ENCODE measurements at regions not wholly inside any gene's neighbourhood (a gene's known extent, or its start where the extent isn't known, plus 50 kb on each side); places are given as distances from the start of the nearest gene placed in this dataset.

DNA sequence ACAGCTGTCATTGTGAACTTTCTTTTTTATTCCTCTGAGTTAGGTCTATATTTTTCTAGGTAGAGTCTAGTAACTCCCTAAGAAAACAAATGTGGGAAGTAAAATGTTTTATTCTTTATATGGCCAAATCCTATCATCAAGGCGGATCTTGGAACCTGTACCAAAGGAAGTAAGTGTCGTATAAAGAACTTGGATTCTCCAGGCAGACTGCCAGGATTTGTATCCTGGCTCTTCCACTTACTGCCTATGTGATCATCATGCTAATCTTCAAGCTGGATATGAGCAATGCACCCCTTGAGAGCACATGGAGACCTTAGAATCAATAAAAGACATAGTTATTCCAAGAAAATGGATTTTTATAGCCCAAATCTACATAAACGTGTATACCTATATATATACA, 286.5 kb downstream of the PCDH17 start:
- no peak for DNase-seq

GRCh38 chr13:57918913-57919312, 287.4 kb downstream of the PCDH17 start:
- no peak for DNase-seq

- DNase-seq = no peak
These were observed 293.7 kb downstream of the PCDH17 start for GRCh38 chr13:57925250-57925649.

GRCh38 chr13:57925751-57926150, 294.2 kb downstream of the PCDH17 start:
- no peak for DNase-seq

GRCh38 chr13:57932061-57932460, 300.5 kb downstream of the PCDH17 start:
- no peak for DNase-seq

DNA sequence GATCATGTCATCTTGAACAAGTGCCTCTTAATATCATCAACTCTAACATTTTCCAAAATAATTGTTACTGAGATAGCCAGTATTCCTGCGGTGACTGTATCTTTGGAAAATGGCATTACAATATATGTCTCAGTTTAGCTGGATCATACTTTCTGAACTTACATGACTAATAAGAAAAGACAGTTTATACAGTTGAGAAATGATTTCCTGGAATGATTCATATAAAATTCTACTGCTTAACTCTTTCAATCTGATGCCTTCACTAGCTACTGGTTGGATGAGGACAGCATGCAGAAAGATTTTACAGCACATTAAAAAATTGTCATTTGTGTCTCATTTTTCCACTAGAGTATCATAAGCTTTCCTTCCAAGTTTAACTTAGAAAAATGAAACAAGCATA, 302.1 kb downstream of the PCDH17 start:
- no peak for DNase-seq

DNA sequence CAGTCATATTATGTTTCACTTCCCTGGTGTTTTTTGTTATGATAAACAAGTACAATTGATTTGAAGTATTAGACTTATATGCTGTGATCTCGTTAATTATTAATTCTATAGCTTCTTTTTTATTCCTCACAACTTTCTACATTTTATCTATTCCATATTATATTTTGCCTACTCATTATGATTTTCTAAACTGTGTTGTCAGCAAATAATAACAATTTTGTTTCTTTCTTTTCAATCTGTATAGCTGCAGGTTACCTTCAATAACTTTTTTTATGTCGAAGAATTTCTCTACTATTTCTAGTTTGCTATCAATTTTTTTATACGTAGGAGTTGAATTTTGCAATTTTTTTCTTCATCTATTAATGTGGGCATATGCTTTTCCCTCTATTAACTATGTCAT, 304.4 kb downstream of the PCDH17 start:
- no peak for DNase-seq

DNA sequence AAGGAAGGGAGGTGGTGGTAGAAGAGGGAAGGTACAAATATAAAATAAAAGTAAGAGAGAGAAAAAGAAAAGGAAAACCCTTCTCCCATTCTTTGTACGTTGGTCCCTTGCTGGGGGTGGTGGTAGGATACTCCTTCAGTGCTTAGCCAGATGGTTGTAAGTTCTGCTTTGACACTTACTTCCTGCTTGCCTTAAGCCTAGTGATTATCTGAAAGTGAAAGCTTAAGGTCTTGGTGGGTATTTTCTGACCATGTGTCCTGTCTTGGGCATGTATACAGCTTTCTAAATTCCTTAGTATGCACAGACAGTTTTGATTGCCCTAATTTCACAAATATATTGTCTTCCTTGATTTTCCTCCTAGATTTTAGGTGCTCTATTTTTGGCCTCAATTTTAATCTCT, 314.8 kb downstream of the PCDH17 start:
- peak in 1 of 2 experiments; percentile 12 for DNase-seq

GRCh38 chr13:57948884-57949283, 317.3 kb downstream of the PCDH17 start:
- no peak for DNase-seq

DNA sequence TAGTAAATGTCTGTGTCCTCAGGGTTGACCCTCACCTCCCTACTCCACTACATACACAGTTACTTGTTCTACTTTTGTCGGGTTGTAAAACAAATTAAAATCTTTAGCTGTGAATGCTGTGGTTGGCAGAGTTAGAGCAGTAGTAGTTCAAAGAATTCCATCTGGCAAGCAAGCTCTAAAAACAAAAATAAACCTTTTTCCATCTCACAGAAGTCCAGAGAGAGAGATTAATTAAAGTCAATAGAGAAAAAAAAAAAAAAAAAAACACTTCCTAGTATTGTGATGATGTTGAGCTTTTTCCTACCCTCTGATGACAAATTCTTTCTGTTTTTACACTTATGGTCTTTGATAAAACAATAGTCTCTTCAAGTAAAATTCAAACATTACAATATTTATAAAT, 338.4 kb downstream of the PCDH17 start:
- DNase-seq = no peak

DNA sequence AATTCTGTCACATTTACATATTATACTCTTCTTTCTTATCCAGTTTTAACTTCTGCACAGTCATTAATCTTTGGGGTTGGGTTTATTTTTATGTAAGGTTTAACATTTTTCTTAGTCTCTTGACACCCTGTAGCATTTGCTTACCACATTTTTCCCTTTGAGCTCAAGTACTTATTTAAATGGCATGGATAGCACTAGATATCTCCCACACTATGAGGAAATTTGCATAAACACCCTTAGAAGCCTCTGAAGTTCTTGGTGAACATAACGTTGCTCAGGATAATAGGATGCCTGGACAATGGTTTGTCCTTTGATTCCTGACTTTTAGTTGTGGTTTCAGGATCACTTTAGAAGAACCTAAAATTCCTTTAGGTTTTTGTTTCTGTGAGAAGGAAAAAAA, 338.9 kb downstream of the PCDH17 start:
- no peak for DNase-seq

DNA sequence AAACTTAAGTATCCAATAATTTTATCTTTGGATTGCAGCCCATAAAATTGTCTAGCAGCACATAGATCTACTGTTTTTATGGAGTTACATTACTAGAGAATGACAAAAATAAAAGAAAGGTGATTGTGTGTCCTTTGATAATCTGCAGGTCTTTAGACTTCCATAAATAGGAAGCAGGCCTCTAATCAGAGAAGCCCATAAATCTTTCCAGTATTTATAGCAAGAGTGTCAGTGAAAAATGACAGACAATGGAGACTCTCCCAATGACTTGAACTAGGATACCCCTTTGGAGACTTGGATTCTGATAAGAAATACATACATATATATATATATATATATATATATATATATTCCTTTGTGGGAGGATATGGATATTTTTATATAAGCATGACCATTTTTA, 351.2 kb downstream of the PCDH17 start:
- DNase-seq = no peak

- no peak for DNase-seq
These were observed 356.7 kb downstream of the PCDH17 start for GRCh38 chr13:57988276-57988675.

DNA sequence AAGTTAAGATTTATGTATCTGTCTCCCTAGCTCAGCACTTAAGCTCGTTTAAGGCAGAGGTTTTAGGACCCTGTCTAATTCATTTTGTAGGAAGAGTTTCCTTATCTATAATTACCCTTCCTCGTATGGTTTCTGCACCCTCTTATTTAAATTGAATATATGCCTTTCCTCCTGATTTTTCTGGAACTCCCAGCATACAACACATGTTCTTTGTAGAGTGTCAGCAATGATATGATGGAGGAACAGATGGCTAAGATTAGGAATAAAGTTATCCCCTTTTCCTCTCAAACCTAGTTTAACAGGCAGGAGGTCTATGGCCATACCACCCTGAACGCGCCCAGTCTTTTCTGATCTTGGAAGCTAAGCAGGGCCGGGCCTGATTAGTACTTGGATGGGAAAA, 359.5 kb downstream of the PCDH17 start:
- no peak for DNase-seq

GRCh38 chr13:57992416-57992815, 360.9 kb downstream of the PCDH17 start:
- DNase-seq = no peak

- no peak for DNase-seq
These were observed 365.2 kb downstream of the PCDH17 start for GRCh38 chr13:57996717-57997116.

- DNase-seq = no peak
These were observed 373.2 kb downstream of the PCDH17 start for GRCh38 chr13:58004751-58005150.

DNA sequence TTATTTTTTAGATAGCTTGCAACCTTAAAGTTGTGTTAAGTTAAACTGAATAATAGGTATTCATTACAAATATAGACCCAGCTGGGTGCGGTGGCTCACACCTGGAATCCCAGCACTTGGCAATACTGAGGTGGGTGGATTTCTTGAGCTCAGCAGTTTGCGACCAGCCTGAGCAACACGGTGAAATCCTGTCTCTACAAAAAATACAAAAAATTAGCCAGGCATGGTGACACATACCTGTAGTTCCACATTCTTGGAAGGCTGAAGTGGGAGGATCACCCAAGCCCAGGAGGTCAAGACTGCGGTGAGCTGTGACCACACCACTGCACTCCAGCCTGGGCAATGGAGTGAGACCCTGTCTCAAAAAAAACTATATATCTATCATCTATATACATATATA, 386.5 kb downstream of the PCDH17 start:
- DNase-seq = no peak

GRCh38 chr13:58018865-58019264, 387.3 kb downstream of the PCDH17 start:
- no peak for DNase-seq

DNA sequence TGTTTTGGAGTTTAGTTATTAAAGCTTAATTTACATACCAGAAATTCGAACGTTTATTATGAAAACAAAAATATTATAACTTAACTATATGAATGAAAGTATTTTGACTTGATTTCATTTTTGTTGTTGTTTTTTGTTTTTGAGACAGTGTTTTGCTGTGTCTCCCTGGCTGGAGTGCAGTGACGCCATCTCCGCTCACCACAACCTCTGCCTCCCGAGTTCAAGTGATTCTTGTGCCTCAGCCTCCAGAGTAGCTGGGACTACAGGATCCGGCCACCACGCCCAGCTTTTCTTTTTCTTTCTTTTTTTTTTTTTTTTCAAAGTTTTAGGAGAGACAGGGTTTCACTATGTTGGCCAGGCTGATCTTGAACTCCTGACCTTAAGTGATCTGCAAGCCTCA, 392.6 kb downstream of the PCDH17 start:
- DNase-seq = no peak

GRCh38 chr13:58025821-58026220, 394.3 kb downstream of the PCDH17 start:
- no peak for DNase-seq

- no peak for DNase-seq
These were observed 401.3 kb downstream of the PCDH17 start for GRCh38 chr13:58032676-58033460.

- no peak for DNase-seq
These were observed 412.4 kb downstream of the PCDH17 start for GRCh38 chr13:58043971-58044370.

DNA sequence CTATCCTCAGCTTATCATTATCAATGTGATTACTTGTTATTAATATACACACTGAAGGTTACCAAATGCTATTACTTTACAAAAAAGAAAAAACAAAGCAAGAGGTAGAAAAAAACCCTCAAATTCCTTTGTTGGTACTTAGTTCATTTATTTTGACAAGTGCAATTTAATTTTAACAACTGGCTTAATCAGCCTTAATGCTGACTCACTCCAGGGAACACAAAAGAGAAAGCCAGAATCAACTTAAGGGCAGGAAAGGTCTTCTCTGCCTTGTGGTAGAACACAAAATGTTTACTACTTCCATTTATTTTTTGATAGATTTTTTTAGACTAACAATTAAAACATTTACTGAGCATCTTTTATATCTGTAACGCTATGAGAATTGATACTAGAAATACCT, 417.1 kb downstream of the PCDH17 start:
- DNase-seq = no peak

GRCh38 chr13:58051396-58051795, 419.9 kb downstream of the PCDH17 start:
- DNase-seq = no peak
